GM12878 (cell line): ENCODE measurements at regions not wholly inside any gene's neighbourhood (a gene's known extent, or its start where the extent isn't known, plus 50 kb on each side); places are given as distances from the start of the nearest gene placed in this dataset.

ENCODE experiments used
- ATAC-seq: fragments of 200-7000 bp; cut with Tn5 transposase; 3 replicates; pipeline ENCODE4 v1.9.1; 2020; ENCODE audit warnings: mild to moderate bottlenecking, moderate library complexity
- BruUV-seq: library from RNA; stranded (reverse); fragments of 400-500 nt; replicated peaks from 2 replicates; lab custom pipeline; 2021; lab: Mats Ljungman, UMichigan
- CTCF ChIA-PET: fragments of 300-600 bp; sonication (Branson Sonifier 250); formaldehyde crosslinking; extraction: SDS; loops from one replicate; lab custom pipeline; 2021; ENCODE audit warnings: inconsistent platforms; lab: Yijun Ruan, JAX
- POLR2A ChIA-PET: fragments of 350-600 bp; formaldehyde crosslinking; extraction: SDS; loops from one replicate; lab custom pipeline; 2021; ENCODE audit warnings: inconsistent platforms; lab: Charles Lee
- RAD21 ChIA-PET: fragments of 300-600 bp; sonication (Branson Sonifier 250); formaldehyde crosslinking; loops from one replicate; lab custom pipeline; 2023; ENCODE audit warnings: antibody characterized with exemption; ENCODE audit not compliant: unreplicated experiment; lab: Charles Lee
- SMC1A ChIA-PET: fragments of 300-600 bp; sonication (Branson Sonifier 250); formaldehyde crosslinking; loops from one replicate; lab custom pipeline; 2023; ENCODE audit not compliant: unreplicated experiment, uncharacterized antibody; lab: Charles Lee
- DNase-seq: peaks from one replicate; pipeline ENCODE4 v3.0.0-alpha.2; 2011; ENCODE audit warnings: low read depth, low spot score
- FAIRE-seq: peaks from 3 replicates; lab custom pipeline; 2011; peaks lifted over from hg19 to GRCh38; lab: Jason Lieb, UNC
- H2AFZ ChIP-seq: 2 replicates; pipeline ENCODE4 v1.6.0; 2011; ENCODE audit warnings: low read depth, low read length, control low read depth; ENCODE audit not compliant: control insufficient read depth
- H3K27ac ChIP-seq: 2 replicates; pipeline ENCODE4 v1.5.1; 2011; ENCODE audit warnings: control low read depth; ENCODE audit not compliant: control insufficient read depth, insufficient read depth
- H3K27me3 ChIP-seq, 2 experiments: replicated peaks in 1 of 2; 2 replicates each; pipeline versions ENCODE4 v1.6.0 to v1.6.1; 2011; ENCODE audit warnings: low read length in 1 of 2; ENCODE audit not compliant: control insufficient read depth in 2 of 2, insufficient read depth in 2 of 2
- H3K36me3 ChIP-seq, 2 experiments: 2 replicates each; pipeline ENCODE4 v1.5.1; 2011; ENCODE audit warnings: low read length in 1 of 2; ENCODE audit not compliant: control insufficient read depth in 2 of 2, insufficient read depth in 2 of 2
- H3K4me1 ChIP-seq: 2 replicates; pipeline ENCODE4 v1.6.1; 2011; ENCODE audit warnings: mild to moderate bottlenecking, low read length, moderate library complexity, mixed read lengths; ENCODE audit not compliant: control insufficient read depth, insufficient read depth
- H3K4me2 ChIP-seq: 2 replicates; pipeline ENCODE4 v1.6.0; 2011; ENCODE audit warnings: control low read depth; ENCODE audit not compliant: control insufficient read depth, insufficient read depth
- H3K4me3 ChIP-seq: fragments of 200-600 bp; sonication (generic); 2 replicates; pipeline ENCODE4 v1.5.1; 2016
- H3K79me2 ChIP-seq: 2 replicates; pipeline ENCODE4 v1.6.0; 2011; ENCODE audit warnings: low read length; ENCODE audit not compliant: control insufficient read depth, insufficient read depth
- H3K9ac ChIP-seq: 2 replicates; pipeline ENCODE4 v1.8.0; 2011; ENCODE audit warnings: low read length, control low read depth, mixed read lengths; ENCODE audit not compliant: control insufficient read depth, insufficient read depth
- H3K9me3 ChIP-seq: replicated peaks from 3 replicates; pipeline ENCODE4 v1.5.1; 2011; ENCODE audit warnings: mild to moderate bottlenecking, low read length; ENCODE audit not compliant: control insufficient read depth, insufficient read depth
- H4K20me1 ChIP-seq: 2 replicates; pipeline ENCODE4 v1.6.0; 2011; ENCODE audit not compliant: control insufficient read depth, insufficient read depth
- ATF3 ChIP-seq: IDR thresholded peaks from 2 replicates; pipeline ENCODE4 v1.6.1; 2011; ENCODE audit warnings: low read depth, mild to moderate bottlenecking, low read length, moderate library complexity, borderline replicate concordance; ENCODE audit errors: extremely low read depth
- CUX1 ChIP-seq: IDR thresholded peaks from 2 replicates; pipeline ENCODE4 v1.6.1; 2012; ENCODE audit warnings: improper control_type of control experiment, low read depth, low read length; ENCODE audit not compliant: insufficient replicate concordance
- EP300 ChIP-seq, 2 experiments: fragments of 150-350 bp in 1 of 2; IDR thresholded peaks; 2 replicates each; pipeline ENCODE4 v1.6.1; 2011 to 2012; ENCODE audit warnings: low read depth in 2 of 2, low read length in 2 of 2, borderline replicate concordance in 1 of 2, improper control_type of control experiment in 1 of 2, inconsistent platforms in 1 of 2; ENCODE audit not compliant: control insufficient read depth in 1 of 2
- ESRRA ChIP-seq: IDR thresholded peaks from 2 replicates; pipeline ENCODE4 v1.6.1; 2012; ENCODE audit warnings: mild to moderate bottlenecking, low read length, improper control_type of control experiment
- FOXK2 ChIP-seq: fragments of 450-650 bp; IDR thresholded peaks from 2 replicates; pipeline ENCODE4 v1.6.1; 2017; ENCODE audit warnings: mild to moderate bottlenecking, moderate library complexity
- IRF3 ChIP-seq: fragments of 450-650 bp; IDR thresholded peaks from 2 replicates; pipeline ENCODE4 v1.6.1; 2014; ENCODE audit warnings: mild to moderate bottlenecking
- KDM1A ChIP-seq: fragments of 200-600 bp; sonication (generic); IDR thresholded peaks from 2 replicates; pipeline ENCODE4 v1.6.1; 2016; ENCODE audit warnings: borderline replicate concordance
- NKRF ChIP-seq: fragments of 450-650 bp; conservative IDR thresholded peaks from 2 replicates; pipeline ENCODE4 v1.6.1; 2017; ENCODE audit warnings: mild to moderate bottlenecking, moderate library complexity
- POLR2AphosphoS2 ChIP-seq: IDR thresholded peaks from 2 replicates; pipeline ENCODE4 v1.6.1; 2011; ENCODE audit warnings: low read depth, mild to moderate bottlenecking, low read length, improper control_type of control experiment, moderate library complexity
- SPI1 ChIP-seq: IDR thresholded peaks from 2 replicates; pipeline ENCODE4 v1.6.1; 2011; ENCODE audit warnings: low read depth, mild to moderate bottlenecking, low read length, moderate library complexity, borderline replicate concordance; ENCODE audit not compliant: insufficient read depth
- SREBF1 ChIP-seq: IDR thresholded peaks from 2 replicates; pipeline ENCODE4 v1.6.1; 2012; ENCODE audit warnings: mild to moderate bottlenecking, low read length
- SRF ChIP-seq, 2 experiments: IDR thresholded peaks; 2 replicates each; pipeline ENCODE4 v1.6.1; 2011; ENCODE audit warnings: low read depth in 2 of 2, low read length in 2 of 2, mild to moderate bottlenecking in 1 of 2, moderate library complexity in 1 of 2
- TCF7 ChIP-seq: IDR thresholded peaks from 2 replicates; pipeline ENCODE4 v1.6.1; 2014; ENCODE audit warnings: antibody characterized with exemption, borderline replicate concordance
- WGBS: methylation state at CpG from one replicate; pipeline ENCODE4 v1.1.6; 2016; ENCODE audit warnings: low lambda C conversion rate; ENCODE audit not compliant: insufficient replicate concordance, insufficient coverage; ENCODE audit errors: missing lambda C conversion rate; 5-methylcytosine and 5-hydroxymethylcytosine counted together
- in situ Hi-C: fragments of 300-500 bp; cut with MboI; formaldehyde crosslinking; loops from 9 replicates; pipeline ENCODE4 v1.14.3; 2018; ENCODE audit warnings: mixed read lengths
- intact Hi-C: fragments of 100-400 bp; cut with micrococcal nuclease; formaldehyde crosslinking; loops from one replicate; pipeline ENCODE4 v1.14.2; 2022; ENCODE audit not compliant: unreplicated experiment

GRCh38 chr7:81630600-81630999, 139.2 kb downstream of the HGF start:
- Histone ChIP-seq H4K20me1 (no peaks in the 10 kb centered on the region), H3K27ac (no peak overlapping the region), H3K9me3 (no peaks in the 10 kb centered on the region), H3K4me1 (no peaks in the 10 kb centered on the region), H2AFZ (no peak overlapping the region), H3K36me3 (no peaks in the 10 kb centered on the region), H3K27me3 (no peaks in the 10 kb centered on the region), H3K4me2 (no peak overlapping the region), H3K9ac (no peak overlapping the region), H3K4me3 (no peak overlapping the region), H3K79me2 (no peaks in the 10 kb centered on the region)
- BruUV-seq, result no TSS peak
- ChIA-PET SMC1A (no interaction called here), POLR2A (no interaction called here), CTCF (no interaction called here), RAD21 (no interaction called here)
- TF ChIP-seq CUX1, result no peak
- TF ChIP-seq SPI1, result no peak
- TF ChIP-seq FOXK2, result no peak
- TF ChIP-seq POLR2AphosphoS2, result no peak
- TF ChIP-seq NKRF, result no peak
- no peak for TF ChIP-seq IRF3
- TF ChIP-seq EP300 (IDR thresholded peaks at IDR 0.05; ENCODE audit: borderline replicate concordance in 1 of 2, control insufficient read depth in 1 of 2, low read depth in 2 of 2, low read length in 2 of 2), result no peak
- TF ChIP-seq TCF7, result no peak
- TF ChIP-seq ESRRA, result no peak
- TF ChIP-seq SRF (IDR thresholded peaks at IDR 0.05; ENCODE audit: low read depth in 2 of 2, low read length in 2 of 2), result no peak
- no peak for TF ChIP-seq ATF3
- TF ChIP-seq SREBF1, result no peak
- TF ChIP-seq KDM1A, result no peak
- DNase-seq (no peak), ATAC-seq (no peak), FAIRE-seq (no peak)
- intact Hi-C loops (no loop called here), in situ Hi-C loops (no loop called here)
- 41% methylated on average over 1 of the region's 1 CpG for WGBS
